ENCODE measurements at regions not wholly inside any gene's neighbourhood (a gene's known extent, or its start where the extent isn't known, plus 50 kb on each side); places are given as distances from the start of the nearest gene placed in this dataset.

DNA sequence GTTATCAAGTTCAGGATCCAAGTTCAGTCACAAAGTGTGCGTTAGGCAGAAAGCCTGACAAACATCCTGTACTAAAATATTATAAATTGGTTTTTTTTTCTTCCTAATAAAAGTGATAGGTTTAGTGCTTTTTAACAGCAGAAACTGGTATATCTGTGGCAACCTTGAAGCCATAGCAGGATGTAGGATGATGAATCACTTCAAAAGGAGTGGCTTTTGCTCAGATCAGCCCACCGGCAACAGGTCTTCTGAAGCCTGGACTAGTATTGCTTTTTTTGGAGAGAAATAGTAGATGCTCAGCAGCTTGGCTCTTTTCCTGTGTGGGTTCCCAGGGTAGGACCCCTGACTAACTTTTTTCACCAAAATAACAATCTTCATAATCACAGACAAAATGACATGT, 190.8 kb downstream of the EPM2A start:
- TF ChIP-seq YY1 (IDR thresholded peaks at IDR 0.05): no peak
- TF ChIP-seq GABPA (IDR thresholded peaks at IDR 0.05 in 1 of 2, conservative IDR thresholded peaks at IDR 0.05 in 1 of 2): no peak
- no peak for TF ChIP-seq FOXA1 (IDR thresholded peaks at IDR 0.05)
- no peak for TF ChIP-seq EGR1 (IDR thresholded peaks at IDR 0.05; ENCODE audit: low read depth in 2 of 2)
- TF ChIP-seq, protein P1, sequence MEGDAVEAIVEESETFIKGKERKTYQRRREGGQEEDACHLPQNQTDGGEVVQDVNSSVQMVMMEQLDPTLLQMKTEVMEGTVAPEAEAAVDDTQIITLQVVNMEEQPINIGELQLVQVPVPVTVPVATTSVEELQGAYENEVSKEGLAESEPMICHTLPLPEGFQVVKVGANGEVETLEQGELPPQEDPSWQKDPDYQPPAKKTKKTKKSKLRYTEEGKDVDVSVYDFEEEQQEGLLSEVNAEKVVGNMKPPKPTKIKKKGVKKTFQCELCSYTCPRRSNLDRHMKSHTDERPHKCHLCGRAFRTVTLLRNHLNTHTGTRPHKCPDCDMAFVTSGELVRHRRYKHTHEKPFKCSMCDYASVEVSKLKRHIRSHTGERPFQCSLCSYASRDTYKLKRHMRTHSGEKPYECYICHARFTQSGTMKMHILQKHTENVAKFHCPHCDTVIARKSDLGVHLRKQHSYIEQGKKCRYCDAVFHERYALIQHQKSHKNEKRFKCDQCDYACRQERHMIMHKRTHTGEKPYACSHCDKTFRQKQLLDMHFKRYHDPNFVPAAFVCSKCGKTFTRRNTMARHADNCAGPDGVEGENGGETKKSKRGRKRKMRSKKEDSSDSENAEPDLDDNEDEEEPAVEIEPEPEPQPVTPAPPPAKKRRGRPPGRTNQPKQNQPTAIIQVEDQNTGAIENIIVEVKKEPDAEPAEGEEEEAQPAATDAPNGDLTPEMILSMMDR (IDR thresholded peaks at IDR 0.05; ENCODE audit: low read depth, low read length, missing input control): no peak
- TF ChIP-seq, protein P2, sequence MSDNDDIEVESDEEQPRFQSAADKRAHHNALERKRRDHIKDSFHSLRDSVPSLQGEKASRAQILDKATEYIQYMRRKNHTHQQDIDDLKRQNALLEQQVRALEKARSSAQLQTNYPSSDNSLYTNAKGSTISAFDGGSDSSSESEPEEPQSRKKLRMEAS (IDR thresholded peaks at IDR 0.05): no peak
- TF ChIP-seq, protein P3, sequence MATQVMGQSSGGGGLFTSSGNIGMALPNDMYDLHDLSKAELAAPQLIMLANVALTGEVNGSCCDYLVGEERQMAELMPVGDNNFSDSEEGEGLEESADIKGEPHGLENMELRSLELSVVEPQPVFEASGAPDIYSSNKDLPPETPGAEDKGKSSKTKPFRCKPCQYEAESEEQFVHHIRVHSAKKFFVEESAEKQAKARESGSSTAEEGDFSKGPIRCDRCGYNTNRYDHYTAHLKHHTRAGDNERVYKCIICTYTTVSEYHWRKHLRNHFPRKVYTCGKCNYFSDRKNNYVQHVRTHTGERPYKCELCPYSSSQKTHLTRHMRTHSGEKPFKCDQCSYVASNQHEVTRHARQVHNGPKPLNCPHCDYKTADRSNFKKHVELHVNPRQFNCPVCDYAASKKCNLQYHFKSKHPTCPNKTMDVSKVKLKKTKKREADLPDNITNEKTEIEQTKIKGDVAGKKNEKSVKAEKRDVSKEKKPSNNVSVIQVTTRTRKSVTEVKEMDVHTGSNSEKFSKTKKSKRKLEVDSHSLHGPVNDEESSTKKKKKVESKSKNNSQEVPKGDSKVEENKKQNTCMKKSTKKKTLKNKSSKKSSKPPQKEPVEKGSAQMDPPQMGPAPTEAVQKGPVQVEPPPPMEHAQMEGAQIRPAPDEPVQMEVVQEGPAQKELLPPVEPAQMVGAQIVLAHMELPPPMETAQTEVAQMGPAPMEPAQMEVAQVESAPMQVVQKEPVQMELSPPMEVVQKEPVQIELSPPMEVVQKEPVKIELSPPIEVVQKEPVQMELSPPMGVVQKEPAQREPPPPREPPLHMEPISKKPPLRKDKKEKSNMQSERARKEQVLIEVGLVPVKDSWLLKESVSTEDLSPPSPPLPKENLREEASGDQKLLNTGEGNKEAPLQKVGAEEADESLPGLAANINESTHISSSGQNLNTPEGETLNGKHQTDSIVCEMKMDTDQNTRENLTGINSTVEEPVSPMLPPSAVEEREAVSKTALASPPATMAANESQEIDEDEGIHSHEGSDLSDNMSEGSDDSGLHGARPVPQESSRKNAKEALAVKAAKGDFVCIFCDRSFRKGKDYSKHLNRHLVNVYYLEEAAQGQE (IDR thresholded peaks at IDR 0.05): no peak
- no peak for TF ChIP-seq RAD21 (IDR thresholded peaks at IDR 0.05)
- TF ChIP-seq, protein P4, sequence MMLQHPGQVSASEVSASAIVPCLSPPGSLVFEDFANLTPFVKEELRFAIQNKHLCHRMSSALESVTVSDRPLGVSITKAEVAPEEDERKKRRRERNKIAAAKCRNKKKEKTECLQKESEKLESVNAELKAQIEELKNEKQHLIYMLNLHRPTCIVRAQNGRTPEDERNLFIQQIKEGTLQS (IDR thresholded peaks at IDR 0.05): no peak
- no peak for TF ChIP-seq TAF1 (conservative IDR thresholded peaks at IDR 0.05)
- TF ChIP-seq RXRA (IDR thresholded peaks at IDR 0.05): no peak
- TF ChIP-seq FOXA2 (IDR thresholded peaks at IDR 0.05): no peak

Measured in liver (tissue), 3 donors.